ENCODE measurements at regions not wholly inside any gene's neighbourhood (a gene's known extent, or its start where the extent isn't known, plus 50 kb on each side); places are given as distances from the start of the nearest gene placed in this dataset.

DNA sequence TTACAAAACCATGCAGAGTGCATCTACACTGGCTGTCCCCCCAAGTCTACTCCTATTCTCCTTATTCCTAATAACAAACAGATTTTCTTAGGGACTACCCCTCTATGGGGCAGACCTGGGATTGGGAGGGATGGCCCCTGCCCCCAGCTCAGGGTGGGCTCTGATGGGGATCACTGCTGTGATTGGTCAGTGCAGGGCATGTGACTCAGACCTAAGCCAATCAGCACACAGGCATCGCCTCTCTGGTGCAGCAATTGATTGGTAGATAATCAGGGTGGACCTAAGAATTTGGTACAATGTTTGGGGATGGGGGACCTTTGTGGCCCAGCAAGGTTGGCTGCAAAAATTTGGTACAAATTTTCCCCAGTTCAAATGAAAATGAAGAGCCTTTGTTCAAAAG is 57.2 kb upstream of the SHANK2 start:
- no peak overlapping the region for H2AFZ ChIP-seq
- no peaks in the 10 kb centered on the region for H3K36me3 ChIP-seq (ENCODE audit: insufficient read depth)

More for the DNA sequence above, 57.2 kb upstream of the SHANK2 start:
- H3K4me3 ChIP-seq, result no peak overlapping the region
- DNase-seq (ENCODE audit: low spot score), result no peak
- H3K27ac ChIP-seq (ENCODE audit: low read depth), result no peak overlapping the region
- no peak overlapping the region for H3K4me3 Mint-ChIP-seq
- no peaks in the 10 kb centered on the region; the same call in 2 of the 3 replicates for H3K36me3 Mint-ChIP-seq (ENCODE audit: low read depth)
- H3K4me2 ChIP-seq, result no peak overlapping the region
- no peak for TF ChIP-seq EZH2phosphoT487 (IDR thresholded peaks at IDR 0.05; ENCODE audit: unreplicated experiment)
- TF ChIP-seq, protein P1, sequence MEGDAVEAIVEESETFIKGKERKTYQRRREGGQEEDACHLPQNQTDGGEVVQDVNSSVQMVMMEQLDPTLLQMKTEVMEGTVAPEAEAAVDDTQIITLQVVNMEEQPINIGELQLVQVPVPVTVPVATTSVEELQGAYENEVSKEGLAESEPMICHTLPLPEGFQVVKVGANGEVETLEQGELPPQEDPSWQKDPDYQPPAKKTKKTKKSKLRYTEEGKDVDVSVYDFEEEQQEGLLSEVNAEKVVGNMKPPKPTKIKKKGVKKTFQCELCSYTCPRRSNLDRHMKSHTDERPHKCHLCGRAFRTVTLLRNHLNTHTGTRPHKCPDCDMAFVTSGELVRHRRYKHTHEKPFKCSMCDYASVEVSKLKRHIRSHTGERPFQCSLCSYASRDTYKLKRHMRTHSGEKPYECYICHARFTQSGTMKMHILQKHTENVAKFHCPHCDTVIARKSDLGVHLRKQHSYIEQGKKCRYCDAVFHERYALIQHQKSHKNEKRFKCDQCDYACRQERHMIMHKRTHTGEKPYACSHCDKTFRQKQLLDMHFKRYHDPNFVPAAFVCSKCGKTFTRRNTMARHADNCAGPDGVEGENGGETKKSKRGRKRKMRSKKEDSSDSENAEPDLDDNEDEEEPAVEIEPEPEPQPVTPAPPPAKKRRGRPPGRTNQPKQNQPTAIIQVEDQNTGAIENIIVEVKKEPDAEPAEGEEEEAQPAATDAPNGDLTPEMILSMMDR (conservative IDR thresholded peaks at IDR 0.05; ENCODE audit: low read depth in 2 of 2), result no peak
- TF ChIP-seq, protein P2, sequence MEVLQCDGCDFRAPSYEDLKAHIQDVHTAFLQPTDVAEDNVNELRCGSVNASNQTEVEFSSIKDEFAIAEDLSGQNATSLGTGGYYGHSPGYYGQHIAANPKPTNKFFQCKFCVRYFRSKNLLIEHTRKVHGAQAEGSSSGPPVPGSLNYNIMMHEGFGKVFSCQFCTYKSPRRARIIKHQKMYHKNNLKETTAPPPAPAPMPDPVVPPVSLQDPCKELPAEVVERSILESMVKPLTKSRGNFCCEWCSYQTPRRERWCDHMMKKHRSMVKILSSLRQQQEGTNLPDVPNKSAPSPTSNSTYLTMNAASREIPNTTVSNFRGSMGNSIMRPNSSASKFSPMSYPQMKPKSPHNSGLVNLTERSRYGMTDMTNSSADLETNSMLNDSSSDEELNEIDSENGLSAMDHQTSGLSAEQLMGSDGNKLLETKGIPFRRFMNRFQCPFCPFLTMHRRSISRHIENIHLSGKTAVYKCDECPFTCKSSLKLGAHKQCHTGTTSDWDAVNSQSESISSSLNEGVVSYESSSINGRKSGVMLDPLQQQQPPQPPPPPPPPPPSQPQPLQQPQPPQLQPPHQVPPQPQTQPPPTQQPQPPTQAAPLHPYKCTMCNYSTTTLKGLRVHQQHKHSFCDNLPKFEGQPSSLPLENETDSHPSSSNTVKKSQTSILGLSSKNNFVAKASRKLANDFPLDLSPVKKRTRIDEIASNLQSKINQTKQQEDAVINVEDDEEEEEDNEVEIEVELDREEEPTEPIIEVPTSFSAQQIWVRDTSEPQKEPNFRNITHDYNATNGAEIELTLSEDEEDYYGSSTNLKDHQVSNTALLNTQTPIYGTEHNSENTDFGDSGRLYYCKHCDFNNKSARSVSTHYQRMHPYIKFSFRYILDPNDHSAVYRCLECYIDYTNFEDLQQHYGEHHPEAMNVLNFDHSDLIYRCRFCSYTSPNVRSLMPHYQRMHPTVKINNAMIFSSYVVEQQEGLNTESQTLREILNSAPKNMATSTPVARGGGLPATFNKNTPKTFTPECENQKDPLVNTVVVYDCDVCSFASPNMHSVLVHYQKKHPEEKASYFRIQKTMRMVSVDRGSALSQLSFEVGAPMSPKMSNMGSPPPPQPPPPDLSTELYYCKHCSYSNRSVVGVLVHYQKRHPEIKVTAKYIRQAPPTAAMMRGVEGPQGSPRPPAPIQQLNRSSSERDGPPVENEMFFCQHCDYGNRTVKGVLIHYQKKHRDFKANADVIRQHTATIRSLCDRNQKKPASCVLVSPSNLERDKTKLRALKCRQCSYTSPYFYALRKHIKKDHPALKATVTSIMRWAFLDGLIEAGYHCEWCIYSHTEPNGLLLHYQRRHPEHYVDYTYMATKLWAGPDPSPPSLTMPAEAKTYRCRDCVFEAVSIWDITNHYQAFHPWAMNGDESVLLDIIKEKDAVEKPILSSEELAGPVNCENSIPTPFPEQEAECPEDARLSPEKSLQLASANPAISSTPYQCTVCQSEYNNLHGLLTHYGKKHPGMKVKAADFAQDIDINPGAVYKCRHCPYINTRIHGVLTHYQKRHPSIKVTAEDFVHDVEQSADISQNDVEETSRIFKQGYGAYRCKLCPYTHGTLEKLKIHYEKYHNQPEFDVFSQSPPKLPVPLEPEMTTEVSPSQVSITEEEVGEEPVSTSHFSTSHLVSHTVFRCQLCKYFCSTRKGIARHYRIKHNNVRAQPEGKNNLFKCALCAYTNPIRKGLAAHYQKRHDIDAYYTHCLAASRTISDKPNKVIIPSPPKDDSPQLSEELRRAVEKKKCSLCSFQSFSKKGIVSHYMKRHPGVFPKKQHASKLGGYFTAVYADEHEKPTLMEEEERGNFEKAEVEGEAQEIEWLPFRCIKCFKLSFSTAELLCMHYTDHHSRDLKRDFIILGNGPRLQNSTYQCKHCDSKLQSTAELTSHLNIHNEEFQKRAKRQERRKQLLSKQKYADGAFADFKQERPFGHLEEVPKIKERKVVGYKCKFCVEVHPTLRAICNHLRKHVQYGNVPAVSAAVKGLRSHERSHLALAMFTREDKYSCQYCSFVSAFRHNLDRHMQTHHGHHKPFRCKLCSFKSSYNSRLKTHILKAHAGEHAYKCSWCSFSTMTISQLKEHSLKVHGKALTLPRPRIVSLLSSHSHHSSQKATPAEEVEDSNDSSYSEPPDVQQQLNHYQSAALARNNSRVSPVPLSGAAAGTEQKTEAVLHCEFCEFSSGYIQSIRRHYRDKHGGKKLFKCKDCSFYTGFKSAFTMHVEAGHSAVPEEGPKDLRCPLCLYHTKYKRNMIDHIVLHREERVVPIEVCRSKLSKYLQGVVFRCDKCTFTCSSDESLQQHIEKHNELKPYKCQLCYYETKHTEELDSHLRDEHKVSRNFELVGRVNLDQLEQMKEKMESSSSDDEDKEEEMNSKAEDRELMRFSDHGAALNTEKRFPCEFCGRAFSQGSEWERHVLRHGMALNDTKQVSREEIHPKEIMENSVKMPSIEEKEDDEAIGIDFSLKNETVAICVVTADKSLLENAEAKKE (CRISPR knock-in tag; IDR thresholded peaks at IDR 0.05), result no peak
- H3K27me3 ChIP-seq (ENCODE audit: insufficient read depth), result no peaks in the 10 kb centered on the region
- H3K4me1 Mint-ChIP-seq, result no peaks in the 10 kb centered on the region
- H3K9me2 ChIP-seq (ENCODE audit: insufficient read depth), result no peaks in the 10 kb centered on the region
- no peaks in the 10 kb centered on the region for H3F3A ChIP-seq (replicated peaks; ENCODE audit: low read depth)
- H3K79me2 ChIP-seq (replicated peaks; ENCODE audit: insufficient read depth), result no peaks in the 10 kb centered on the region
- peaks cover 1% of the 10 kb centered on the region for H3K27me3 Mint-ChIP-seq (ENCODE audit: insufficient read depth, low read depth, poor library complexity)
- no peak overlapping the region for H3K27ac Mint-ChIP-seq
- ATAC-seq, result no peak
- H3K4me1 ChIP-seq (ENCODE audit: insufficient read depth), result no peaks in the 10 kb centered on the region
- H3K9me3 Mint-ChIP-seq, result peaks cover 4% of the 10 kb centered on the region; the same call in 1 of the 3 replicates
- no peaks in the 10 kb centered on the region for H4K20me1 ChIP-seq (replicated peaks; ENCODE audit: insufficient read depth)

All from GM23338 (cell line).